GM12878 (cell line): ENCODE measurements at regions not wholly inside any gene's neighbourhood (a gene's known extent, or its start where the extent isn't known, plus 50 kb on each side); places are given as distances from the start of the nearest gene placed in this dataset.

Experiments
- ATAC-seq: fragments of 200-7000 bp; cut with Tn5 transposase; 3 replicates; pipeline ENCODE4 v1.9.1; 2020; ENCODE audit warnings: mild to moderate bottlenecking, moderate library complexity
- BruUV-seq: library from RNA; stranded (reverse); fragments of 400-500 nt; replicated peaks from 2 replicates; lab custom pipeline; 2021; lab: Mats Ljungman, UMichigan
- CTCF ChIA-PET: fragments of 300-600 bp; sonication (Branson Sonifier 250); formaldehyde crosslinking; extraction: SDS; loops from one replicate; lab custom pipeline; 2021; ENCODE audit warnings: inconsistent platforms; lab: Yijun Ruan, JAX
- POLR2A ChIA-PET: fragments of 350-600 bp; formaldehyde crosslinking; extraction: SDS; loops from one replicate; lab custom pipeline; 2021; ENCODE audit warnings: inconsistent platforms; lab: Charles Lee
- RAD21 ChIA-PET: fragments of 300-600 bp; sonication (Branson Sonifier 250); formaldehyde crosslinking; loops from one replicate; lab custom pipeline; 2023; ENCODE audit warnings: antibody characterized with exemption; ENCODE audit not compliant: unreplicated experiment; lab: Charles Lee
- SMC1A ChIA-PET: fragments of 300-600 bp; sonication (Branson Sonifier 250); formaldehyde crosslinking; loops from one replicate; lab custom pipeline; 2023; ENCODE audit not compliant: unreplicated experiment, uncharacterized antibody; lab: Charles Lee
- DNase-seq: peaks from one replicate; pipeline ENCODE4 v3.0.0-alpha.2; 2011; ENCODE audit warnings: low read depth, low spot score
- FAIRE-seq: peaks from 3 replicates; lab custom pipeline; 2011; peaks lifted over from hg19 to GRCh38; lab: Jason Lieb, UNC
- H2AFZ ChIP-seq: 2 replicates; pipeline ENCODE4 v1.6.0; 2011; ENCODE audit warnings: low read depth, low read length, control low read depth; ENCODE audit not compliant: control insufficient read depth
- H3K27ac ChIP-seq: 2 replicates; pipeline ENCODE4 v1.5.1; 2011; ENCODE audit warnings: control low read depth; ENCODE audit not compliant: control insufficient read depth, insufficient read depth
- H3K27me3 ChIP-seq, 2 experiments: replicated peaks in 1 of 2; 2 replicates each; pipeline versions ENCODE4 v1.6.0 to v1.6.1; 2011; ENCODE audit warnings: low read length in 1 of 2; ENCODE audit not compliant: control insufficient read depth in 2 of 2, insufficient read depth in 2 of 2
- H3K36me3 ChIP-seq, 2 experiments: 2 replicates each; pipeline ENCODE4 v1.5.1; 2011; ENCODE audit warnings: low read length in 1 of 2; ENCODE audit not compliant: control insufficient read depth in 2 of 2, insufficient read depth in 2 of 2
- H3K4me1 ChIP-seq: 2 replicates; pipeline ENCODE4 v1.6.1; 2011; ENCODE audit warnings: mild to moderate bottlenecking, low read length, moderate library complexity, mixed read lengths; ENCODE audit not compliant: control insufficient read depth, insufficient read depth
- H3K4me2 ChIP-seq: 2 replicates; pipeline ENCODE4 v1.6.0; 2011; ENCODE audit warnings: control low read depth; ENCODE audit not compliant: control insufficient read depth, insufficient read depth
- H3K4me3 ChIP-seq: fragments of 200-600 bp; sonication (generic); 2 replicates; pipeline ENCODE4 v1.5.1; 2016
- H3K79me2 ChIP-seq: 2 replicates; pipeline ENCODE4 v1.6.0; 2011; ENCODE audit warnings: low read length; ENCODE audit not compliant: control insufficient read depth, insufficient read depth
- H3K9ac ChIP-seq: 2 replicates; pipeline ENCODE4 v1.8.0; 2011; ENCODE audit warnings: low read length, control low read depth, mixed read lengths; ENCODE audit not compliant: control insufficient read depth, insufficient read depth
- H3K9me3 ChIP-seq: replicated peaks from 3 replicates; pipeline ENCODE4 v1.5.1; 2011; ENCODE audit warnings: mild to moderate bottlenecking, low read length; ENCODE audit not compliant: control insufficient read depth, insufficient read depth
- H4K20me1 ChIP-seq: 2 replicates; pipeline ENCODE4 v1.6.0; 2011; ENCODE audit not compliant: control insufficient read depth, insufficient read depth
- CREM ChIP-seq: IDR thresholded peaks from 2 replicates; pipeline ENCODE4 v1.6.1; 2014; ENCODE audit warnings: antibody characterized with exemption, low read depth
- NBN ChIP-seq: fragments of 450-650 bp; IDR thresholded peaks from 2 replicates; pipeline ENCODE4 v1.6.1; 2016
- SP1 ChIP-seq: IDR thresholded peaks from one replicate; pipeline ENCODE4 v1.6.1; 2011; ENCODE audit warnings: low read depth, low read length
- YBX1 ChIP-seq: fragments of 450-650 bp; IDR thresholded peaks from 2 replicates; pipeline ENCODE4 v1.6.1; 2016; ENCODE audit warnings: antibody characterized with exemption
- ZNF622 ChIP-seq: fragments of 450-650 bp; IDR thresholded peaks from 2 replicates; pipeline ENCODE4 v1.6.1; 2017; ENCODE audit warnings: mild to moderate bottlenecking, inconsistent platforms
- WGBS: methylation state at CpG from one replicate; pipeline ENCODE4 v1.1.6; 2016; ENCODE audit warnings: low lambda C conversion rate; ENCODE audit not compliant: insufficient replicate concordance, insufficient coverage; ENCODE audit errors: missing lambda C conversion rate; 5-methylcytosine and 5-hydroxymethylcytosine counted together
- in situ Hi-C: fragments of 300-500 bp; cut with MboI; formaldehyde crosslinking; loops from 9 replicates; pipeline ENCODE4 v1.14.3; 2018; ENCODE audit warnings: mixed read lengths
- intact Hi-C: fragments of 100-400 bp; cut with micrococcal nuclease; formaldehyde crosslinking; loops from one replicate; pipeline ENCODE4 v1.14.2; 2022; ENCODE audit not compliant: unreplicated experiment
- TF ChIP-seq, protein P1 (sequence below): IDR thresholded peaks from 2 replicates; pipeline ENCODE4 v1.6.1; 2011; ENCODE audit warnings: low read depth, mild to moderate bottlenecking, low read length, moderate library complexity, borderline replicate concordance; ENCODE audit errors: extremely low read depth

DNA sequence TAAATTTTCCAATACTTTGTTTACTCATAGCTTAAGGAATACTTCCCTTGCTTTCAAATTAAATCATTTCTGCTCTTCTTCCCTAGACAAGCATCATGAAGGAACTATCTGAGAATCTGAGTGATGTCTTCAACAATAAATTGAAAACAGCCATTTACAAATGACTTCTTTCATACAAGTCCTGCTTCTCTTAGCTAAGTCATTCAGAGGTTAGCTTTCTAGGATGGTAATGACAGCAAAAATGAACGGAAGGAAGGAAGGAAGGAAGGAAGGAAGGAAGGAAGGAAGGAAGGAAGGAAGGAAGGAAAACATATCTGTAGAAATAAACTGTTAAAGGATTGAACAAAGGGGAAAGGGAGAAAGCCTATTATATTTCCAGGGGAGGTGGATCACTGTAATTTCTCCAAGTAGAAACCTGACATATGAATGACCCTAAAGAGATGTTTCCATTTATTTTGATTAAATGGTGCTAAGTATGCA is 335.0 kb upstream of the KYNU start:
- no TSS peak for BruUV-seq
- Histone ChIP-seq H3K27me3 (peaks cover 0 to 2% of the 10 kb centered on the region in 2 experiments; a peak in 1 of 4 replicates), H3K9me3 (no peaks in the 10 kb centered on the region), H2AFZ (no peak overlapping the region), H3K36me3 (no peaks in the 10 kb centered on the region), H3K4me3 (no peak overlapping the region), H3K4me1 (no peaks in the 10 kb centered on the region), H3K4me2 (no peak overlapping the region), H4K20me1 (no peaks in the 10 kb centered on the region), H3K9ac (no peak overlapping the region), H3K79me2 (no peaks in the 10 kb centered on the region), H3K27ac (no peak overlapping the region)
- RAD21 ChIA-PET = no interaction called here
- in situ Hi-C loops (no loop called here), intact Hi-C loops (no loop called here)
- SMC1A ChIA-PET = no interaction called here
- no peak for DNase-seq
- CTCF ChIA-PET = no interaction called here
- 0% methylated on average over 1 of the region's 1 CpG for WGBS
- POLR2A ChIA-PET = no interaction called here
- no peak for FAIRE-seq
- no peak for TF ChIP-seq ZNF622
- TF ChIP-seq, protein P1, sequence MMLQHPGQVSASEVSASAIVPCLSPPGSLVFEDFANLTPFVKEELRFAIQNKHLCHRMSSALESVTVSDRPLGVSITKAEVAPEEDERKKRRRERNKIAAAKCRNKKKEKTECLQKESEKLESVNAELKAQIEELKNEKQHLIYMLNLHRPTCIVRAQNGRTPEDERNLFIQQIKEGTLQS = no peak
- TF ChIP-seq CREM = no peak
- TF ChIP-seq SP1 = no peak
- no peak for TF ChIP-seq YBX1
- ATAC-seq = no peak

DNA sequence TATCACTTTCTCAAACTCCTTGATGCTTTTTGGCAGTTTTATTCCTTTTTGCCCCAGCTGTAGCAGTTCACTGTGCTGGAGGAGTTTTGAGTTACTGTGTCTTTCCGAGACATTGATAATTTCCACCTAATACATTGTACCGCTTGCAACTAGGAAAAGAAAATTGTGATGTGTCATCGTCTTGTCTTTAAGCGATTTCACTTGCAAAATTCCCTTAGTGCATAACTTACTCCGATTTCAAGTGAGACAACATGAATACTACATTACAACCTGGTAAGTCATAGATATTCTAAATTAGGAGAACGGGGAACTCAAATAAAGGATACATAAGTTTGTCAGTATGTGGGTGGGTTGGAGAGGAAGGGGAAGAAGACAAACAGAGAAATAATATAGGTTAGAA is 340.5 kb upstream of the KYNU start:
- Histone ChIP-seq H3K4me3 (no peak overlapping the region), H3K4me1 (no peaks in the 10 kb centered on the region), H3K79me2 (no peaks in the 10 kb centered on the region), H3K27ac (no peak overlapping the region), H3K27me3 (peaks cover 0 to 2% of the 10 kb centered on the region in 2 experiments; a peak in 1 of 4 replicates), H3K36me3 (no peaks in the 10 kb centered on the region), H3K4me2 (no peak overlapping the region), H4K20me1 (no peaks in the 10 kb centered on the region), H2AFZ (no peak overlapping the region), H3K9me3 (no peaks in the 10 kb centered on the region), H3K9ac (no peak overlapping the region)
- ATAC-seq = no peak
- ChIA-PET RAD21 (no interaction called here), CTCF (no interaction called here), POLR2A (no interaction called here), SMC1A (no interaction called here)
- no peak for FAIRE-seq
- BruUV-seq = no TSS peak
- in situ Hi-C loops = no loop called here
- no peak for TF ChIP-seq NBN
- no peak for DNase-seq
- intact Hi-C loops = no loop called here
- 31% methylated on average over 6 of the region's 6 CpGs for WGBS
